ENCODE measurements at regions not wholly inside any gene's neighbourhood (a gene's known extent, or its start where the extent isn't known, plus 50 kb on each side); places are given as distances from the start of the nearest gene placed in this dataset.

- no peak for DNase-seq (ENCODE audit: low spot score)
Measured at GRCh38 chr13:31441800-31442510, 242.2 kb downstream of the B3GLCT start.

GRCh38 chr13:31442571-31442970, 242.8 kb downstream of the B3GLCT start:
- DNase-seq (ENCODE audit: low spot score): no peak

- DNase-seq (ENCODE audit: low spot score): no peak
Measured at GRCh38 chr13:31444266-31444856, 244.6 kb downstream of the B3GLCT start.

- DNase-seq (ENCODE audit: low spot score): no peak
Measured at GRCh38 chr13:31452525-31452924, 252.8 kb downstream of the B3GLCT start.

GRCh38 chr13:31455581-31455980, 255.8 kb downstream of the B3GLCT start:
- no peak for DNase-seq (ENCODE audit: low spot score)

GRCh38 chr13:31456056-31456455, 256.3 kb downstream of the B3GLCT start:
- no peak for DNase-seq (ENCODE audit: low spot score)

GRCh38 chr13:31460061-31460460, 260.3 kb downstream of the B3GLCT start:
- DNase-seq (ENCODE audit: low spot score): no peak

GRCh38 chr13:31461923-31462322, 262.1 kb downstream of the B3GLCT start:
- no peak for DNase-seq (ENCODE audit: low spot score)

GRCh38 chr13:31462766-31463165, 263.0 kb downstream of the B3GLCT start:
- DNase-seq (ENCODE audit: low spot score): no peak

GRCh38 chr13:31468114-31468902, 268.5 kb downstream of the B3GLCT start:
- no peak for DNase-seq (ENCODE audit: low spot score)

GRCh38 chr13:31469377-31469776, 269.6 kb downstream of the B3GLCT start:
- no peak for DNase-seq (ENCODE audit: low spot score)

GRCh38 chr13:31476266-31476665, 263.1 kb upstream of the RXFP2 start:
- no peak for DNase-seq (ENCODE audit: low spot score)

GRCh38 chr13:31476753-31477152, 262.6 kb upstream of the RXFP2 start:
- DNase-seq (ENCODE audit: low spot score): no peak

GRCh38 chr13:31477961-31478360, 261.4 kb upstream of the RXFP2 start:
- DNase-seq (ENCODE audit: low spot score): no peak

GRCh38 chr13:31485183-31485582, 254.1 kb upstream of the RXFP2 start:
- no peak for DNase-seq (ENCODE audit: low spot score)

GRCh38 chr13:31485651-31486051, 253.7 kb upstream of the RXFP2 start:
- no peak for DNase-seq (ENCODE audit: low spot score)

- no peak for DNase-seq (ENCODE audit: low spot score)
Measured at GRCh38 chr13:31495336-31495735, 244.0 kb upstream of the RXFP2 start.

GRCh38 chr13:31499274-31499673, 240.1 kb upstream of the RXFP2 start:
- DNase-seq (ENCODE audit: low spot score): no peak

- DNase-seq (ENCODE audit: low spot score): no peak
Measured at GRCh38 chr13:31503626-31504025, 235.7 kb upstream of the RXFP2 start.

- no peak for DNase-seq (ENCODE audit: low spot score)
Measured at GRCh38 chr13:31504918-31505317, 234.4 kb upstream of the RXFP2 start.

- DNase-seq (ENCODE audit: low spot score): no peak
Measured at GRCh38 chr13:31512331-31512730, 227.0 kb upstream of the RXFP2 start.

- DNase-seq (ENCODE audit: low spot score): no peak
Measured at GRCh38 chr13:31514932-31515331, 224.4 kb upstream of the RXFP2 start.

GRCh38 chr13:31515427-31515826, 223.9 kb upstream of the RXFP2 start:
- DNase-seq (ENCODE audit: low spot score): no peak
